UCSD-AML1 (cell line): ENCODE measurements at regions not wholly inside any gene's neighbourhood (a gene's known extent, or its start where the extent isn't known, plus 50 kb on each side); places are given as distances from the start of the nearest gene placed in this dataset.

ENCODE experiments used
- DNase-seq: peaks from one replicate; lab custom pipeline; 2025; ENCODE audit not compliant: unreplicated experiment; lab: John Stamatoyannopoulos, UW

DNA sequence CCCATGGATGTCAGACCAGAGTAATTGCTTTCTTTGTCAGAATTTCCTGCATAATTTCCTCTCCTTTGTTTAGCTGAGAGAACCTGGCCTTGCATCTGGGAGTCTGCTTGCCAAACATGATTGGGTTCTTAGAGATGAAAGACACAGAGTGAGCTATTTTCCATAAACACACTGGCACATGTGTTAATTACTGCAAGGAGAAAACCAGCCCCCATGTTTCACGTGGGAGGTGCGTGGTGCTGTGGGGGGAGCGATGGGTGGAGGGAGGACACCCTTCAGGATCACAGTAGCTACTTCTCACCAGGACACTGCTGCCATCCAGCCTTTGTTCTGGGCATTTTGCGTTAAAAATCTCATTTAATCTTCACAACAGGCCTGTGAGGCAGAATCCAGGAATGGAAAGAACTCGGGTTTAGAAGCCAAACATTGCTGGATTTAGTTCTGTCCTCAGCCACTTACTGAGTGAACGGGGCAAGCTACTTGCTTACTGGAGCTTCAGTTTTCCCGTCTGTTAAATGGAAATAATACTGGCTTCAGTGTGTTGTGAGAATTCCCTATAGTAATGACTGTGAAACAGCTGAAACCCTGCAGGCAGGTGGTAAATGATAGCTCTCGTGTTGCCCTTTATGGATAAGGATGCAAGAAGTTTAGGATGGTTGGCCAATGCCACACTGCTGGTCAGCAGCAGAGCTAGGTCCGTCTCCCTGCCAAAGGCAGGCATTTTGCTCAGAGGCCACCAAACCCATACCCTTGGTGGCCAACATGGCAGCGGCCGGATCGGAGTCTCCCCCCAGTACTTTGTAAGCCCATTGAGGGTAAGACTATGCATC lies 100.1 kb upstream of the ASAP2 start:
- DNase-seq = no peak

DNA sequence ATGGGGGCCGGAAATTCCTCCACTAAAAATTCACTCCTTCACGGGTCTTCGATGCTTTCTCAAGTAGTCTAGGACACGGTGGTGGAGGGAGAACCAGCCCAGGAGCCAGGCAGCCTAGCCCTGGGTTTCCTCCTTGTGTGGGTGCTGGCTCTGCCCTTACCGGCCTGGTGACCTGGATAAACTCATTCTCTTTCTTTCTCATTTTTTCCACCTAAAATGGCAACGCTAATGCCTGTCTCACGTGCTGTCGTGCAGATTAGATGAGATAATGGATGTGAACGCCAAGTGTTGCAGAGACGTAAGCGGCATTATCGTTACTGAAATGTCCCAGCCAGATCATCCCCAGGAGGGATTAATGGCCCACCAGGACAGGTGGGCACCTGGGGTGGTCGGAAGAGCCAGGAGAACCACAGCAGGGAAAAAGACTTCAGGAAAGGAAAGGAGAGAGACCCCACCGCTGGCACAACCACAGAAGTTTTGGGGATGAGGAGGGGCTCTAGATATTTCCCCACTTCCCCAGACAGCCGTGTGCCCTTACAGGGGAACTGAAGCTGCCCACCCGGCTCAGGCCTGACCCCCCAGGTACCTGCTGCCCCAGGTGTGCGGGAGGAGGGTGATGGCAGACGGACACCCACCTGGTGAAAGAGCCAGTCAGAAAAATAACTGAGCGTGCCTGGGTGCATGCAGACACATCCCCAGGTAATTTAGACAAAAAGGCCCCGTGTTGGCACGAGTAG lies 100.8 kb upstream of the ASAP2 start:
- DNase-seq = no peak

DNA sequence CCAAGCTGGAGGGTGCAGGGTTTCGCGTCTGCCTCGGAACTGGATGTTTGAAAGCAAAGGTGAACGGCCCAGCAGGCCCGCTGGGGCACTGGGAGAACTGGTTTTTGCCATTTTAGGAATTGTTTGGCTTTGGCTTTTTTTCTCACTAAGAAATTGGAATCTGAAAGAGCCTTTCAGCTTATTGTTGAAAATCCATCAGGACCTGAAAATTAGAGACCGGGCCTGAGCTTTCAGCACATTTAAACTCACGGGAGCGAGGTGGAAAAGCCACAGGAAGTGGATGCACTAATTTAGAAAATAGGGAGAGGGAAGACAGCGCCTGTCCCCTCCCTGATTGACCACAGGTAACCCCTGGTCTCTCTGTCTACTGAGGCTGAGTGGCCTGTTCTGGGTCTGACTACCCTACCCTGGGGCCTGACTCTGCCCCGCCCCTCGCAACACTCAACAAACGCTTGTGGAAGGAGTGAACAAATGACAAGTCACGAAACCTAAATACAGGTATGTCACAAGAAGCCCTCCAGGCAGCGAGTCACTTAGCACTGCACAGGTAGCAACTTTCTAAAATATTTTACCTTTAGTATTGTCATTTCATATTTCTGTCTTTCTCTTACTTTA lies 100.3 kb upstream of the MBOAT2 start:
- DNase-seq = no peak

DNA sequence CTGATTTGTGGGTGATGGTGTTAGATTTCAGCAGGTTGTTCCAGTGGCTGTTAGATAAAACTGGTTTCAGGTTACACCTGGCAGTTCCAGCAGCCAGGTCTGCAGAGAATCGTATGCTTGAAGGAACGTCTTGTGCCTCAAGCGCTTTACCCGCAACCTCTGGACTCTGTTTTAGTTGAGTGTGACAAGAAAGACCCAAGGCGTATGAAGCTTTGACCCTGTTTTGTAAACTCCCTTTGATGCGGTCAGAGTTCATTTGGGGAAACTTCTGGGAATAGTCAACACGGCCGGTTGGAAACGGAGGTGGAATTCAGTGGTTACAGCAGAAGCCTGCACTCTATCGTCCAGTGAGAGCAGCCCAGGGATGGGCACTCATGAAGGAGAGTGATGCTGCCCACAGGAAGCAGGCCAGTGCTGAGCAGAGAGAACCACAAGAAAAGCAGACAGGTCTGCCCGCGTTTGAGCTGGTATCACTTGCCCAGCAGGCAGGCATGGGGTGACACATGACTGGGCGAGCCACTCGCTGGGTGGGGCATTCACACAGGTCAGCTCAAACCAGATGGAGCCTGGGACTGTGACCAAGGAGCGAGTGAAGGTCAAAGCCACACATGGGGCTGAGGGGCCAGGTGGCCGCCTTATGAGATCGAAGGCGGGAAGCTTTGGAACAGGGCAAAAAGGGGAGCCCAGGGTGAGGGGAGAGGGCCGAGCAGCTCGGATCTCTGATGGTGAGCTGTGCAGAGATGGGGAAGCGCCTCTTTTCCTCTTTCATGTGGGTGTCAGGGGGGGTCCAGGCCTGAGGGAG lies 99.6 kb upstream of the MBOAT2 start:
- no peak for DNase-seq

DNA sequence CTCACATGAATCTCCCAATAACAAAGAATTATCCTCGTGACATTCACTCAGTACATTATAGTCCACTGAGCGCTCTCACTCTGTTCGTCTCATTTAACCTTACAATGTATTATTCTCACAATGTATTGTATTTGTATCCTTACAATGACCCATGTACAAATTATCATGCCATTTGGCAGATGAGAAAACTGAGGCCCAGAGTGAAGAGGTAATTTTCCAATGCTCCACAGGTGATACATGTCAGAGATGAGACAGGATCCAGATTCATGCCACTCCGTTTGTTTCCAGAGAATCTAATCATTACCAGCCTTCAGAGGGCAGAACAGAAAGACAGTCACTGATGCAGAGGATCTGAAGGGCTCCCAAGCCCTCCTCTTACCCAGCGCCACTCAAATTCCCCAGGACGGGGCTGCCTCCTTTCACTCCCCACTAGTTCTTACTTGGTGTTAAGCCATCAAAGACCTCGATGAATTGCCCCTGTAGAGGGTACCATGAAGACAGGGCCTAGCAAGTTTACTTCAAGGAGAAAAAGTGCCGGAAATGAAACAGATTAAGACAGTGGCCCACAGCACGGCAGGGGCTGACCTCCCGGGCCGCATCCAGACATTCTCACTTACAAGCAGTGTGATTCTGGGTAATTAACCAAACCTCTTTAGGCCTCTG lies 98.4 kb upstream of the MBOAT2 start:
- DNase-seq = no peak

DNA sequence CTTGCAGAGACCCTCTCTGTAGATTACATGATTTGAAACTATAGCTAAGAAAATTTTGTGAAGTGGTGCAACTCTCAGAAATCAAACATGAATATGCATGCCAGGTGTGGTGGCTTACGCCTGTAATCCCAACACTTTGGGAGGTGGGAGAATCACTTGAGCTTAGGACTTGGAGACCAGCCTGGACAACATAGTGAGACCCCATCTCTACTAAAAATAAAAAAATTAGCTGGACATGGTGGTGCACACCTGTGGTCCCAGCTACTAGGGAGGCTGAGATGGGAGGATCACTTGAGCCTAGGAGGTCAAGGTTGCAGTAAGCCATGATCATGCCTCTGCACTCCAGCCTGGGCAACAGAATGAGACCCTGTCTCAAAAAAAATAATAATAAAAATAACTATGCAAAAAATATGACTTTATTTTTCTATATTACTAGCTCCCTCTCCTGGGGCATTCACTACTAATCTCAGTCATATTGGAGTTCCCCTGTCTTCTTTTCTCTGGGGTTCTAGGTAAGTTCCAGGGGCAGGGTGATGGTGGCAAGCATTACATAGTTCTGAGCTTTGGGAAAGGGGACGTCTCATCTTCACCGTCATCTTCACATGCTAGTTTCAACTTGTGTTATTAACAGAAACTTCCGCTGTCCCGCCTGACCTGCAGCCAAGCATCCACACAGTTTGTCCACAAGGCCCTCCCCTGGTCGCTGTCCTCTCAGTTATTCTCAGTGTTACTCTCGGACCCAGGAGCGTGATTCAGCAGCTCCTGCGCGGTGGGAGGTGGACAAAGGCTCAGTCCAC lies 96.8 kb upstream of the MBOAT2 start:
- DNase-seq = no peak

DNA sequence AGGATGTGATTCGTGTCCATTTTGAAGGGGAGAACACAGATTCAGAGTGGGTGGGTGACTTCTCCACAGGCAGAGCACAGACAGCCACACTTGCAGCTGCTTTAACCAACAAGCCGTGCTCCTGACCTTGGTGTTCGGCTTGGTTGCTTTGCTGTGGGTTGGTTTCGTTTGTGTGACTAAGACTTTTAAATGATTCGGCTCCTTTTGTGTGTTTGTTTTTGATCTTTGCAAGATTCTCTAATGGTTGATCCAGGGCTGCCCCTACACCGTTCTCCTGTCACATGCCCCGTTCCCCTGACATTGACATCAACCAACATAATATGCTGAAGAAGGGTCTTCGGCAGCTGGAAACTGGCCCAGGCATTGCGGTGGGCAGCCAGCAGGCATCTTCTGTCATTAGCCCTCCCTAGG lies 95.9 kb upstream of the MBOAT2 start:
- DNase-seq = no peak

DNA sequence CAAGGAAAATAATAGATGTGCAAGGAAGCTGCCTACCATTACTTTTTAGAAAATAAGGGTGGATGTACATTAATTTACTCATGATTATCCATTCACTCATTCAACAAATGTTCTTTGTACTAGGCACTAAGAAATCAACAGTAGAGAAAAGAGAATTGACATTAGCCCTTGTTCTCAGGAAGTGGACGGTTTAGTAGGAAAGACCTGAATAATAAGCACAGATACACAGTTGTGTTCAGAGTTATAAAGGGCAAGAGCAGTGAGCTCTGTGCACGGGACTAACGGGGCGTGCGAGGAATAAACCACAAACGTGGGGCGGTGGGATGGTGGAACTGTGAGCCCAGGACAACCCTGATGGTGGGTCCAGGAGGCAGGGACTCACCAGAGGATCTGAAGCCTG lies 94.4 kb upstream of the MBOAT2 start:
- DNase-seq = no peak

DNA sequence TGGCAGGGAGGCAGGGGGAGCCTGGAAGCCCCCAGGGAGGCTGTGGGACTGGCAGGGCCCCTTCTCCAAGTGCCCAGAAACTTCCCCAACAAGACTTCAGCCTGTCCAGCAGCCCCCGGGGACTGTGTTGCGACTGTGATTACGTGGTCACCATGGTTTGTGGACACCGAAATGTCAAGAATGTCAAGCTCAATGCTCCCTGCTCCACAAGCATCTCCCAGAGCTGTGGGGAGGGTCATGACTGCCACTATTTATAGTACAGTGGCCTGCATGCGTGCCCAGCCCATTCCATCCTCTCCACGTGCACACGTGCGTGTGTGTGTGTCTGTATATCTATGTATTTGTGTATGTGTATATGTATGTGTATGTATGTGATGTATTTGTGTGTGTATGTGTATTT lies 93.8 kb upstream of the MBOAT2 start:
- DNase-seq = no peak

DNA sequence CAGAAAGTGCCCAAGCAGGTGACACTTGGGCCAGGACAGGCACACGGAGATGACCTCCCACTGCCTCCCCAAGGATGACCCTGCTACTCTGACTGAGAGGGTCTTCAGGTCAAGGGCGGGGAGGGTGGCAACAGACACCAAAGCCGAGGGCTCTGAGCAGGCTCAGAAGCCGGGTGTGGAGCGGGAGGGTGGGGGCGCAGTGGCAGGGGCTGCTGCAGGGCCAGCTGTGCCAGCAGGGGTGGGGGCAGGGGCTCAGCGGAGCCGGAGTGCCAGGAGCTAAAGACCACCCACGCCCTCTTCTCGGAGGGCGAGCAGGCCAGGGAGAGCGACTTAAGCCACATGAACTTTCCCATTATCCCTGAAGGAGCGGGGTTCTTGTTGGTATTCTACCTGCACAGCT lies 93.3 kb upstream of the MBOAT2 start:
- DNase-seq = no peak

DNA sequence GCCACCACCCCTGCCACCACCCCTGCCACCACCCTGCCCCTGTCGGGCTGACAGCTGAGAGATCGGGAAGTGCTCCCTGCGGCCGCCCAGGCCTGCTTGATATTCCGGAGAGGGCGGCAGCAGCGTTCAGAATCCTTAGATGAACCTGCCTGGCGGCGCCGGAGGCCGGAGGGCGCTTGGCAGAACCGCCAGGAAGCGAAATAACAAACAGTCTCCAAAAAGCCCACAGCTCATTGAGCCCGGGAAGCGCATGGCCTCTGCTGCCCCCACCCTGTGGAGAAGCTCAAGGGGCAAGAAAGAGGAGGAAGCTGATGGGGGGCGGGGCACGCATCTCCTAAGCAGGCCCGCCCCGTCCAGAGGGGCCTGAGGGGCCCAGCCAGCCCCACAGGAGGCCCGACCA lies 92.2 kb upstream of the MBOAT2 start:
- no peak for DNase-seq

DNA sequence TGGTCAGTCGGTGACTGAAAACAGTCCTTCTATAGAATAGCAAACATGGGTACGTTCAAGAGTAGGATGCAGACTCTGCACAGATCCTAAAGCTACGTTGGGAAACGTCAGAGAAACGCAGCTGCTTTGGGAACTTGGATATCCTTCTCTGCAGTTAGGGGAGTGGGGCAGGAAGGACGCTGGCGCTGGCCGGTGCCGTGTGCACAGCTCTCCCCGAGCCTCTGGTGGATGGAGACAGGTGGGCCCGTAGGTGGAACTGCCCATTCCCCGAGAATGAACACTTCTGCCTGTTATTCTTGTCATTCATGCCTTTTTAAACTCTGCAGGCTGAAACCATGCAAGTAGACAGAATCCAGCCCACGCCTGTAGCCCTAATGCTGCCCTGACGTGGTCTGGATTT lies 91.7 kb upstream of the MBOAT2 start:
- DNase-seq = no peak

DNA sequence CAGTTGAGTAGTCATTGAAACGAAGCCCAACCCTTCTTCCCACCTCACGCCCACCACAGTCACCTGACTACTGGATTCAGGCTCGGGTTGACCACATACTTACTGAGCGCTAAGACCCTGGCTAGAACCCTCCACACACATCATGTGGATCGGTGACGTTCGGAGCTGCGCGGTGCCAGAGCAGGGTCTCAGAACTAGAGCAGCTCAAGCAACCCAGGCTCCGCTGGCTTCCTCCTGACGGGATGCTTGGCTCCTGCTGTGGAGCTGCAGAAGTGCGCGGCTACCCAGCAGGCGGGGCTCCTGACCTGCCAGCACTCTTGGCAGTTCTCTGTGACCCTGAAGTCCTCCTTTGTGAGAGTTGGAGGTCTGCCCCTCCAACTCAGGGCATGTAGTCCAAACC lies 90.6 kb upstream of the MBOAT2 start:
- no peak for DNase-seq

DNA sequence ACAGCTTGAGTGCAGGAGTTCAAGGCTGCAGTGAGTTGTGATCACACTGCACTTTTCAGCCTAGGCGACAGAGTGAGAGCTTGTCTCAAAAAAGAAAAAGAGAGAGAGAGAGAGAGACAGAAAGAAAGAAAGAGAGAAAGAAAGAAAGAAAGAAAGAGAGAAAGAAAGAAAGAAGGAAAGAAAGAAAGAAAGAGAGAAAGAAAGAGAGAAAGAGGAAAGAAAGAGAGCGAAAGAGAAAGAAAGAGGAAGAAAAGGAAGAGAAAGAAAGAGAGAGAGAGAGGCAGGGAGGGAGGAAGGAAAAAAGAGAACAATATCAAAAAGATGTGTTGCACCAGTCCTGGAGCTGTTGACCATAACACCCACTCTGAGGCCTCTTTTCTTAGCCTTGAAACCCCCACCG lies 89.8 kb upstream of the MBOAT2 start:
- DNase-seq = no peak

DNA sequence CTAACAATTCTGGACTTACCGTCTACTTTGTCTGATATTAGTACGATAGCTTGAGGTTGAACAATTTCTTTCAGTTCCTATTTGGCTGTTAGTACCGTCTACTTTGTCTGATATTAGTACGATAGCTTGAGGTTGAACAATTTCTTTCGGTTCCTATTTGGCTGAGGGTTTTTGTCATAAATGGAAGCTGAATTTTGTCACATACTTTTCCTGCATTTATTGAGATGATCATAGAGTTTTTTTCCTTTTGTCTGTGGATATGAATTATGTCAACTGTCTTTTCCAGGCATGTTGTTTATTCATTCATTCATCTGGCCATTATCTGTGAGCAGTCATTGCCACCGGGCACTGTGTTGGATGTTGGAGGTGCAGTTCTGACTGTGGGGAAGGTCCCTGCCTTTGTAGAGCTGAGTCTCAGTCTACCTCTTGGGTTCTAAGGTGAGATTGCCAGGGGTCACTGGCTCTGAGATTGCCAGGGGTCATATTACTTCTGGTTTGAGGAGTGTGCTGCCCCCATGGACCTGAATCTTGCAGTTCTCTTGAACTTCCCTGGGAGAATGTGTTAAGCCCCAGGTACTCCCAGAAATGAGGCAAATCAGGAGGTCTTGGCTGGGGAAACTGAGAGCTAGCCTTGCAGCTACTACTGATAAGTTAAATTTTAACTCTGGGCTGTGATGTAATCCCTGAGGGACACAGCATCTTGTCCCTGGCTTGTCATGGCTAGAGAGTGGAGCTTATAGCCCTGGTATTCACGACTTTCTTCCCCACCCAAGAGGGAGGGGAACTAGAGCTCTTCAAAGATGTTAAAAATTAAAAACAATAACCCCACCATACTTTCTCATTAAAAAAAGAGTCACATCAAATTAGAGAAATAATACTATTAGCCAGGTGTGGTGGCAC lies 89.1 kb upstream of the MBOAT2 start:
- DNase-seq = no peak

DNA sequence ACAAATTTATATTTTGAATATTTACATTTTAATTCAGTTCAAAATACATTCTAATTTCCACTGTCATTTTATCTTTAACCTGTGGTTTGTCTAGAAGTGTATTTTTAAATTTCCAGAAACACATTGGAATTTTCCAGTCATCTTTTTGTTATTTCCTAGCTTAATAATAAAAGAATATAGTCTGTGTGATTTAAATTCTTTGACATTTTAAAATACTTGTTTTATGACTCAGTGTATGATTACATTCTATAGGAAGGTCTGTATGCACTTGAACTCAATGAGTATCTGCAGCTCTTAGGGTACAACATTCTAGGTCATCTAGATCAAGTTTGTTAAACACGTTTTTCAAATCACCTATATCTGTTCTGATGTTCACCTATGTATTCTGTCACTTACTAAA lies 88.3 kb upstream of the MBOAT2 start:
- no peak for DNase-seq

DNA sequence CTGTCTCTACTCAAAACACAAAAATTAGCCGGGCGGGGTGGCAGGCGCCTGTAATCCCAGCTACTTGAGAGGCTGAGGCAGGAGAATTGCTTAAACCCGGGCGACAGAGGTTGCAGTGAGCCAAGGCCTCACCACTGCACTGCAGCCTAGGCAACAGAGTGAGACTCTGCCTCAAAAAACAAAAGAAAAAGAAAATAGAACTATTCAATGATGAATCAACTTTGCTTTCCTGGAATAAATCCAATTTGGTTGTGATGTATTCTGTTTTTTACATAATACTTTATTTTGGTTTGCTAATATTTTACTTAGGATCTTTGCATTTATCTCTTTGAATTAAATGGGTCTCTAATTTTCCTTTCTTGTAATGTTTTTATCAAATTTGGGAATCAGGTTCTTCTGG lies 86.3 kb upstream of the MBOAT2 start:
- DNase-seq = no peak

DNA sequence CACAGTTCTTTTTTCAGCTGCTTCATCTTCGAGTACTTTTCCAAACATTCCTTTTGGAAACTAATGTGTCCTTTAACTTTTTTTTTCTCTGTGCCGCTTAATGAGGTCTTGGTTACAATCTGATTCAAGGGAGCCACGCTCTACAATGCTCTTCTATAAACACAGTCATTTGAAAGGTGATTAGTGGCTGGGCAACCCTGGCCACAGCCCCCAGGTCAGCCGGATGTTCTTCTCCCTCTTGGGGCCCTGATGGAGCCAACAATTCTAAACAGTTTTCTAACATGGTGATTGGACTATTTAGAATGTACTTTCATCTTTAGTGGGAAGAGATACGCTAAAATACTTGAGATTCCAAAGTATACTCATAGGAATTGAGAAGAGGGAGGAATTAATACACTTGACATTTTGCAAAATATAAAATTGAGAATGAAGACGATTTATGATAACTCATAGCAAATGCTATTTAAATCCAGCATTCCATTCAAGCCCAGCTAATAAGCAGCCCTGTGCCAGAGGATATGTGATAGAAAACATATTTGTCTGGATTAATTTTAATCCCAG lies 83.7 kb upstream of the MBOAT2 start:
- DNase-seq = no peak

DNA sequence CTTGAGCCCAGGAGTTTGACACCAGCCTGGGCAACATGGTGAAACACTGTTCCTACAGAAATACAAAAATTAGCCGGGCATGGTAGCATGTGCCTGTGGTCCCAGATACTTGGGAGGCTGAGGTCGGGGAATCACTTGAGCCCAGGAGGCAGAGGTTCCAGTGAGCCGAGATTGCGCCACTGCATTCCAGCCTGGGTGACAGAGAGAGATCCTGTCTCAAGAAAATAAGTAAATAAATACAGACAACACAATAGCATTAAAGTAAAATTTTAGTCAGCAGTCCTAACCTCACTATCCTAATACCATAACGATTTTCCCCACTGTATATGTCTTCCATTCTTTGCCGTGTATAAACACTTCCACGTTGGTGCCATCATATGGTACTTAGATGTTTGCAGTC lies 83.0 kb upstream of the MBOAT2 start:
- DNase-seq = no peak
